Aorta (tissue), 5 donors: ENCODE measurements at regions not wholly inside any gene's neighbourhood (a gene's known extent, or its start where the extent isn't known, plus 50 kb on each side); places are given as distances from the start of the nearest gene placed in this dataset.
"Not testable (repeated sequence)": the region's sequence is repeated elsewhere in the genome, so short reads cannot be mapped to it uniquely, and the experiment has no call there.

Experiments
- ATAC-seq: fragments of 200-7000 bp; cut with Tn5 transposase; one replicate; pipeline ENCODE4 v1.9.1; 2022; ENCODE audit warnings: moderate library complexity; ENCODE audit not compliant: low FRiP score
- DNase-seq, 2 donors: peaks; one replicate each; pipeline ENCODE4 v3.0.0-alpha.2; 2020
- H3K27ac ChIP-seq, 2 donors: one replicate each; pipeline ENCODE4 v1.5.1; 2013; ENCODE audit warnings: low read length in 2 of 2, mild to moderate bottlenecking in 2 of 2, moderate library complexity in 2 of 2, control low read depth in 1 of 2, inconsistent platforms in 1 of 2, low read depth in 1 of 2
- H3K27me3 ChIP-seq, 2 donors: one replicate each; pipeline ENCODE4 v1.6.1; 2013; ENCODE audit warnings: control low read depth in 1 of 2, low read length in 1 of 2, mild to moderate bottlenecking in 1 of 2, moderate library complexity in 1 of 2; ENCODE audit not compliant: insufficient read depth in 2 of 2, control insufficient read depth in 1 of 2
- H3K36me3 ChIP-seq, 2 donors: one replicate each; pipeline ENCODE4 v1.6.1; 2013; ENCODE audit warnings: control low read depth in 1 of 2, low read length in 1 of 2, mild to moderate bottlenecking in 1 of 2; ENCODE audit not compliant: insufficient read depth in 2 of 2, control insufficient read depth in 1 of 2
- H3K4me1 ChIP-seq, 2 donors: one replicate each; pipeline ENCODE4 v1.6.1; 2013; ENCODE audit warnings: low read length in 2 of 2, control low read depth in 1 of 2, mild to moderate bottlenecking in 1 of 2, moderate library complexity in 1 of 2; ENCODE audit not compliant: insufficient read depth in 2 of 2, control insufficient read depth in 1 of 2
- H3K4me3 ChIP-seq, 2 donors: one replicate each; pipeline ENCODE4 v1.5.1; 2013; ENCODE audit warnings: low read length in 2 of 2, control low read depth in 1 of 2, mild to moderate bottlenecking in 1 of 2
- H3K9me3 ChIP-seq: one replicate; pipeline ENCODE4 v1.6.1; 2013; ENCODE audit warnings: mild to moderate bottlenecking, low read length; ENCODE audit not compliant: control insufficient read depth
- WGBS, 2 donors: extraction: QIAGEN DNeasy Blood & Tissue Kit; methylation state at CpG; one replicate each; pipeline ENCODE4 v1.1.7; 2013; 5-methylcytosine and 5-hydroxymethylcytosine counted together
- intact Hi-C, 2 donors: fragments of 100-400 bp; cut with DNase I; formaldehyde crosslinking; loops; one replicate each; pipeline versions ENCODE4 v1.14.2 to v1.15.0; 2022
- donor health status: healthy with polysubstance abuse.
- donor health status: Bipolar disorder and iron deficiency.
- donor health status: DM: no; HTN: no; CAD: no.
- donor health status: DM: no; HTN: no; CAD: no.
- donor health status: DM: yes; HTN: yes; CAD: no.

GRCh38 chr4:102210806-102211205, 134.5 kb downstream of the SLC39A8 start:
- H3K27ac ChIP-seq, H3K4me1 ChIP-seq, ATAC-seq, H3K27me3 ChIP-seq, DNase-seq, H3K9me3 ChIP-seq, intact Hi-C loops, H3K4me3 ChIP-seq, H3K36me3 ChIP-seq: not testable (repeated sequence)
- WGBS, 2 donors = 78 to 94% methylated on average over 6 of the region's 6 CpGs

DNA sequence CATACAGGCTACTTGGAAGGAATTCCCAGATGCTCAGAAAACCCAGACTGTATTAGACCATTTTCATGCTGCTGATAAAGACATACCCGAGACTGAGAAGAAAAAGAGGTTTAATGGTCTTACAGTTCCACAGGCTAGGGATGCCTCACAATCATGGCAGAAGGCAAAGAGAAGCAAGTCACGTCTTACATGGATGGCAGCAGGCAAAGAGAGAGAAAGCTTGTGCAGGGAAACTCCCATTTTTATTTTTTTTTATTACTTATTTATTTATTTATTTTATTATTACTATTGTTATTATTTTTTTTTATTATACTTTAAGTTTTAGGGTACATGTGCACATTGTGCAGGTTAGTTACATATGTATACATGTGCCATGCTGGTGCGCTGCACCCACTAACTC, 140.6 kb downstream of the SLC39A8 start:
- H3K27ac ChIP-seq, intact Hi-C loops, DNase-seq, H3K36me3 ChIP-seq, H3K4me3 ChIP-seq, ATAC-seq, H3K4me1 ChIP-seq, H3K9me3 ChIP-seq, H3K27me3 ChIP-seq: not testable (repeated sequence)
- 89 to 90% methylated on average over 3 of the region's 3 CpGs for WGBS, 2 donors

DNA sequence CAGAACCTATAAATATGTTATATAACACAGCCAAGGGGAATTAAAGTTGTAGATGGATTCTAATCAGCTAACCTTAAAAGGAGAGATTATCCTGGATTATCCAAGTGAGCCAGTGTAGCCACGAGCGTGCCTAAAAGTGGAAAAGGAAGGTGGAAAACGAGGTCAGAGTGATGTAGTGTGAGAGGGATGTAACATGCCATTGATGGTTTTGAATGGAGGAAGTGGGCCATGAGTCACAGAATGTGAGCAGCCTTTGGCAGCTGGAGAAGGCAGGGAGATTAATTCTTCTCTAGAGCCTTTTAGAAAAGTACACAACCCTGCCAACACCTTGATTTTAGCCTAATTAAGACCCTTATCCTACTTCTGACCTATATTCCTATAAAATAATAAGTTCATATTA, 149.1 kb downstream of the SLC39A8 start:
- ATAC-seq = no peak
- Histone ChIP-seq H3K27me3 (no peaks in the 10 kb centered on the region), H3K9me3 (no peaks in the 10 kb centered on the region), H3K27ac (no peak overlapping the region), H3K36me3 (no peaks in the 10 kb centered on the region), H3K4me3 (no peak overlapping the region), H3K4me1 (no peaks in the 10 kb centered on the region)
- 51% methylated on average over 3 of the region's 3 CpGs for WGBS, 2 donors
- no peak for DNase-seq
- intact Hi-C loops = no loop called here

- ATAC-seq (no peak), DNase-seq (no peak)
- intact Hi-C loops = no loop called here
- 88 to 91% methylated on average over 1 of the region's 1 CpG for WGBS, 2 donors
- no peaks in the 10 kb centered on the region for H3K4me1 ChIP-seq
- H3K4me3 ChIP-seq = no peak overlapping the region
- H3K9me3 ChIP-seq = no peaks in the 10 kb centered on the region
- no peak overlapping the region for H3K27ac ChIP-seq
- no peaks in the 10 kb centered on the region for H3K27me3 ChIP-seq
- H3K36me3 ChIP-seq = no peaks in the 10 kb centered on the region
Observed at GRCh38 chr4:102193145-102193544, 152.1 kb downstream of the SLC39A8 start.

DNA sequence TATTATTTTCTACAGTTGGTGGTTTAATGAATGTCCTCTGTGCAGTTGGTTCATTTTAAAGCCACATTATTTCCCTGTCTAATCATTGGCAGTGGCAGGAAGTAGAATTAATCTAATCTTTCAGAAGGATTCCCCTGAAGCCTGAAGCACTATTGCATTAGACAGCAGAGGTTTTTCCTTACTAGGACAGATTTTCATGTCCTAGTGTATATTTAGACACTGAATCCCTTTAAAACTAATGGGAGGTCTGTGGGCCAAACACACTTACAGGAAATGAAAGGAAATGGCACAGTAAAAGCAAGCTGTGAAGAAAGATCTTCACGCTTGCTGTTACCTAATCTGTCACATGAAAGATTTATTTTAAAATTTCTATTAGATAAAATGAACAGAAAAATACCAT, 165.2 kb downstream of the SLC39A8 start:
- 25 to 32% methylated on average over 1 of the region's 1 CpG for WGBS, 2 donors

DNA sequence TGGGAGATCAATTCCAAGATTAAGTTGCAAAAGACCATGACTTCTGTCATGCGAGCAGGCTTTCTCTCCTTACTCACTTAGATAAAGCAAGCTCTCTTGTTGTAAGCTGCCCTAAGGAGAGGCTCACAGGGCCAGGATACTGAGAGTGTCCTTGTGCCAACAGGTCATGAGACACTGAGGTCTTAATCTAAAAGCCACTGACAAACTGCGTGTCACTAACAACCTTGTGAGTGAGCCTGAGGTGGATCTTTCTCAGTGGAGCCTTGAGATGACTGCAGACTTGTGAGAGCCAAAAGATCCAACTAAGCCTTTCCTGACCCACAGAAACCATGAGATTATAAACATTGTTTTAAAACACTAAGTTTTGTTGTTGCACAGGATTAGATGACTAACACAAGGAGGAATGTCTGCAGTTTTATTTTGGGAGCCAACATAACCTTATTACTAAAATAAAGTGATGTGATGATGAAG, 170.5 kb downstream of the SLC39A8 start:
- Histone ChIP-seq H3K4me3 (no peak overlapping the region), H3K27me3 (no peaks in the 10 kb centered on the region), H3K36me3 (no peaks in the 10 kb centered on the region), H3K9me3 (no peaks in the 10 kb centered on the region), H3K27ac (peak overlapping the region; percentile 74 to 93), H3K4me1 (peaks cover 0 to 3% of the 10 kb centered on the region in 2 donors)
- DNase-seq (no peak), ATAC-seq (peak; percentile 45)
- 4 to 13% methylated on average over 2 of the region's 2 CpGs for WGBS, 2 donors
- intact Hi-C loops = loop anchor here in 1 of 2 donors (5.0 kb wide), 1 partner anchor 32 kb away; no protein-coding TSS in a partner anchor

More for the DNA sequence above, 165.2 kb downstream of the SLC39A8 start:
- no peaks in the 10 kb centered on the region for H3K36me3 ChIP-seq
- intact Hi-C loops = no loop called here
- no peak overlapping the region for H3K4me3 ChIP-seq
- no peaks in the 10 kb centered on the region for H3K27me3 ChIP-seq
- peaks cover 0 to 1% of the 10 kb centered on the region in 2 donors for H3K4me1 ChIP-seq
- peaks cover 1% of the 10 kb centered on the region for H3K9me3 ChIP-seq
- no peak for ATAC-seq
- DNase-seq = no peak
- H3K27ac ChIP-seq = no peak overlapping the region

DNA sequence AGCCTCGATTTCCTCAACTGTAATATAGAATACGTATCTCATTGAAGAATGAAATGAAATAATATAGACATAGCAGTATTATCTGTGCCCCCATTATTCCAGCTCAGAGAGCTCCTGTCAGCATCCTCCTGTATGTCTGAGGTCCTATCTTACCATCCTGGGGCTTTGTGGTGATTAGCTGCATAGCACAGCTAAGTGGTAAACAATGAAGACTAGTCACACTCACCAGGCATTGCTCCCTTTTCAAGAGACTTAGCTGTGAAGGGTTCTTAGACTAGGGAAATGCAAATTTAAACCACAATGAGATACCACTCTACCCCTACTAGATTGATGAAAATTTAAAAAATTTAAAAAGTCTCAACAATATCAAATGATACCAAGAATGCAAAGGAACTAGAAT, 172.9 kb downstream of the SLC39A8 start:
- ATAC-seq (no peak), DNase-seq (no peak)
- no peaks in the 10 kb centered on the region for H3K36me3 ChIP-seq
- H3K9me3 ChIP-seq = no peaks in the 10 kb centered on the region
- H3K4me1 ChIP-seq = peaks cover 0 to 3% of the 10 kb centered on the region in 2 donors
- H3K4me3 ChIP-seq = no peak overlapping the region
- no peak overlapping the region for H3K27ac ChIP-seq
- intact Hi-C loops = no loop called here
- 89 to 94% methylated on average over 2 of the region's 2 CpGs for WGBS, 2 donors
- no peaks in the 10 kb centered on the region for H3K27me3 ChIP-seq

- Histone ChIP-seq H3K27ac (no peak overlapping the region), H3K36me3 (no peaks in the 10 kb centered on the region), H3K4me1 (peaks cover 0 to 3% of the 10 kb centered on the region in 2 donors), H3K27me3 (no peaks in the 10 kb centered on the region), H3K4me3 (no peak overlapping the region), H3K9me3 (no peaks in the 10 kb centered on the region)
- DNase-seq (no peak), ATAC-seq (no peak)
- intact Hi-C loops = no loop called here
Observed at GRCh38 chr4:102170910-102171309, 174.4 kb downstream of the SLC39A8 start.

- Histone ChIP-seq H3K4me1 (no peaks in the 10 kb centered on the region), H3K27me3 (no peaks in the 10 kb centered on the region), H3K9me3 (no peaks in the 10 kb centered on the region), H3K4me3 (no peak overlapping the region), H3K27ac (no peak overlapping the region), H3K36me3 (no peaks in the 10 kb centered on the region)
- no peak for DNase-seq
- ATAC-seq = no peak
- 78 to 79% methylated on average over 2 of the region's 2 CpGs for WGBS, 2 donors
- intact Hi-C loops = no loop called here
Observed at GRCh38 chr4:102169345-102169744, 175.9 kb downstream of the SLC39A8 start.
